SJSA1 (cell line): ENCODE measurements at regions not wholly inside any gene's neighbourhood (a gene's known extent, or its start where the extent isn't known, plus 50 kb on each side); places are given as distances from the start of the nearest gene placed in this dataset.
A peak's percentile ranks its signal among the peaks of the same experiment; 100 is the strongest.

Experiments used
- DNase-seq, 2 experiments: peaks; one replicate each; pipeline ENCODE4 v3.0.0-alpha.2; 2015 to 2020; ENCODE audit warnings: low spot score in 2 of 2, low read depth in 1 of 2
- H3K27ac ChIP-seq: fragments of 250-450 bp; sonication (Bioruptor Pico); 2 replicates; pipeline ENCODE4 v1.5.1; 2020; ENCODE audit warnings: mild to moderate bottlenecking, moderate library complexity
- H3K27me3 ChIP-seq: fragments of 250-450 bp; sonication (Bioruptor Pico); replicated peaks from 2 replicates; pipeline ENCODE4 v1.5.1; 2020; ENCODE audit warnings: mild to moderate bottlenecking, moderate library complexity
- H3K36me3 ChIP-seq: fragments of 250-450 bp; sonication (Bioruptor Pico); 2 replicates; pipeline ENCODE4 v1.5.1; 2020; ENCODE audit warnings: mild to moderate bottlenecking
- H3K4me1 ChIP-seq: fragments of 250-450 bp; sonication (Bioruptor Pico); replicated peaks from 2 replicates; pipeline ENCODE4 v1.6.1; 2021; ENCODE audit warnings: mild to moderate bottlenecking
- H3K4me3 ChIP-seq: fragments of 250-450 bp; sonication (Bioruptor Pico); 2 replicates; pipeline ENCODE4 v1.5.1; 2020; ENCODE audit warnings: mild to moderate bottlenecking
- H3K9me3 ChIP-seq: fragments of 250-450 bp; sonication (Bioruptor Pico); replicated peaks from 2 replicates; pipeline ENCODE4 v1.5.1; 2020; ENCODE audit warnings: mild to moderate bottlenecking

- Histone ChIP-seq H3K27me3 (no peaks in the 10 kb centered on the region; the same call in 1 of the 2 replicates), H3K4me3 (no peak overlapping the region), H3K27ac (no peak overlapping the region), H3K36me3 (no peaks in the 10 kb centered on the region), H3K4me1 (no peaks in the 10 kb centered on the region), H3K9me3 (no peaks in the 10 kb centered on the region)
- DNase-seq, result no peak
Measured at GRCh38 chr6:166774770-166775169, 147.7 kb upstream of the RPS6KA2 start.

GRCh38 chr6:166774292-166774691 lies 147.2 kb upstream of the RPS6KA2 start:
- H3K27me3 ChIP-seq, result no peaks in the 10 kb centered on the region; the same call in 1 of the 2 replicates
- peak in 1 of 2 experiments; percentile 18 for DNase-seq
- no peaks in the 10 kb centered on the region for H3K36me3 ChIP-seq

GRCh38 chr6:166772518-166772917 lies 145.5 kb upstream of the RPS6KA2 start:
- Histone ChIP-seq H3K9me3 (no peaks in the 10 kb centered on the region), H3K4me3 (no peak overlapping the region), H3K27me3 (no peaks in the 10 kb centered on the region), H3K27ac (no peak overlapping the region), H3K4me1 (no peaks in the 10 kb centered on the region), H3K36me3 (no peaks in the 10 kb centered on the region)
- peak in 1 of 2 experiments; percentile 32 for DNase-seq

More at GRCh38 chr6:166774292-166774691, 147.2 kb upstream of the RPS6KA2 start:
- no peaks in the 10 kb centered on the region for H3K9me3 ChIP-seq
- H3K27ac ChIP-seq, result no peak overlapping the region
- H3K4me3 ChIP-seq, result no peak overlapping the region
- no peaks in the 10 kb centered on the region for H3K4me1 ChIP-seq

GRCh38 chr6:166771701-166772100 lies 144.7 kb upstream of the RPS6KA2 start:
- Histone ChIP-seq H3K27me3 (no peaks in the 10 kb centered on the region), H3K4me3 (no peak overlapping the region), H3K27ac (no peak overlapping the region), H3K9me3 (no peaks in the 10 kb centered on the region), H3K4me1 (no peaks in the 10 kb centered on the region), H3K36me3 (no peaks in the 10 kb centered on the region)
- peak in 1 of 2 experiments; percentile 24 for DNase-seq

- Histone ChIP-seq H3K4me3 (no peak overlapping the region), H3K4me1 (no peaks in the 10 kb centered on the region), H3K27ac (no peak overlapping the region), H3K36me3 (no peaks in the 10 kb centered on the region), H3K9me3 (no peaks in the 10 kb centered on the region), H3K27me3 (no peaks in the 10 kb centered on the region)
- DNase-seq, result peak in 1 of 2 experiments; percentile 20
Measured at GRCh38 chr6:166770216-166771116, 143.4 kb upstream of the RPS6KA2 start.

GRCh38 chr6:166769648-166770047 lies 142.6 kb upstream of the RPS6KA2 start:
- Histone ChIP-seq H3K4me1 (no peaks in the 10 kb centered on the region), H3K27ac (no peak overlapping the region), H3K36me3 (no peaks in the 10 kb centered on the region), H3K27me3 (no peaks in the 10 kb centered on the region), H3K9me3 (no peaks in the 10 kb centered on the region), H3K4me3 (no peak overlapping the region)
- DNase-seq, result peak in 1 of 2 experiments; percentile 25

GRCh38 chr6:166768761-166769160 lies 141.7 kb upstream of the RPS6KA2 start:
- no peak overlapping the region for H3K27ac ChIP-seq
- H3K27me3 ChIP-seq, result no peaks in the 10 kb centered on the region
- no peaks in the 10 kb centered on the region for H3K9me3 ChIP-seq
- no peak overlapping the region for H3K4me3 ChIP-seq
- H3K36me3 ChIP-seq, result no peaks in the 10 kb centered on the region
- peak in 1 of 2 experiments; percentile 32 for DNase-seq
- no peaks in the 10 kb centered on the region for H3K4me1 ChIP-seq

GRCh38 chr6:166767230-166767629 lies 140.2 kb upstream of the RPS6KA2 start:
- peak in 1 of 2 experiments; percentile 31 for DNase-seq
- Histone ChIP-seq H3K27ac (no peak overlapping the region), H3K27me3 (no peaks in the 10 kb centered on the region), H3K36me3 (no peaks in the 10 kb centered on the region), H3K4me3 (no peak overlapping the region), H3K9me3 (no peaks in the 10 kb centered on the region), H3K4me1 (no peaks in the 10 kb centered on the region)

- H3K4me3 ChIP-seq, result no peak overlapping the region
- DNase-seq, result peak in 1 of 2 experiments; percentile 39
- H3K27ac ChIP-seq, result no peak overlapping the region
Measured at GRCh38 chr6:166766769-166767168, 139.7 kb upstream of the RPS6KA2 start.

GRCh38 chr6:166765234-166765541 lies 138.1 kb upstream of the RPS6KA2 start:
- Histone ChIP-seq H3K27ac (no peak overlapping the region), H3K4me3 (no peak overlapping the region), H3K4me1 (no peaks in the 10 kb centered on the region), H3K27me3 (no peaks in the 10 kb centered on the region), H3K9me3 (no peaks in the 10 kb centered on the region), H3K36me3 (no peaks in the 10 kb centered on the region)
- peak in 1 of 2 experiments; percentile 36 for DNase-seq

More at GRCh38 chr6:166766769-166767168, 139.7 kb upstream of the RPS6KA2 start:
- H3K36me3 ChIP-seq, result no peaks in the 10 kb centered on the region
- H3K4me1 ChIP-seq, result no peaks in the 10 kb centered on the region
- no peaks in the 10 kb centered on the region for H3K9me3 ChIP-seq
- H3K27me3 ChIP-seq, result no peaks in the 10 kb centered on the region

- DNase-seq, result no peak
- H3K36me3 ChIP-seq, result no peaks in the 10 kb centered on the region
- no peaks in the 10 kb centered on the region for H3K9me3 ChIP-seq
Measured at GRCh38 chr6:166764473-166765233, 137.6 kb upstream of the RPS6KA2 start.

GRCh38 chr6:166763606-166764472 lies 136.8 kb upstream of the RPS6KA2 start:
- DNase-seq, result peak in 1 of 2 experiments; percentile 33

More at GRCh38 chr6:166764473-166765233, 137.6 kb upstream of the RPS6KA2 start:
- H3K4me3 ChIP-seq, result no peak overlapping the region
- no peaks in the 10 kb centered on the region for H3K4me1 ChIP-seq
- peaks cover under 1% of the 10 kb centered on the region for H3K27me3 ChIP-seq
- no peak overlapping the region for H3K27ac ChIP-seq

GRCh38 chr6:166761801-166762200 lies 134.8 kb upstream of the RPS6KA2 start:
- H3K4me1 ChIP-seq, result peaks cover 6% of the 10 kb centered on the region; the same call in 1 of the 2 replicates
- no peak overlapping the region for H3K27ac ChIP-seq
- peaks cover 28% of the 10 kb centered on the region for H3K27me3 ChIP-seq
- no peak for DNase-seq
- H3K4me3 ChIP-seq, result no peak overlapping the region
- H3K9me3 ChIP-seq, result no peaks in the 10 kb centered on the region
- H3K36me3 ChIP-seq, result no peaks in the 10 kb centered on the region

More at GRCh38 chr6:166763606-166764472, 136.8 kb upstream of the RPS6KA2 start:
- H3K36me3 ChIP-seq, result no peaks in the 10 kb centered on the region
- H3K27me3 ChIP-seq, result peaks cover 9% of the 10 kb centered on the region
- no peaks in the 10 kb centered on the region for H3K4me1 ChIP-seq
- H3K27ac ChIP-seq, result no peak overlapping the region
- H3K4me3 ChIP-seq, result no peak overlapping the region
- H3K9me3 ChIP-seq, result no peaks in the 10 kb centered on the region
